Smooth muscle cell of the brain vasculature (primary cell): ENCODE measurements at regions not wholly inside any gene's neighbourhood (a gene's known extent, or its start where the extent isn't known, plus 50 kb on each side); places are given as distances from the start of the nearest gene placed in this dataset.

Experiments used
- DNase-seq: peaks from one replicate; pipeline ENCODE4 v3.0.0-alpha.2; 2012; ENCODE audit warnings: low read depth, low spot score

DNA sequence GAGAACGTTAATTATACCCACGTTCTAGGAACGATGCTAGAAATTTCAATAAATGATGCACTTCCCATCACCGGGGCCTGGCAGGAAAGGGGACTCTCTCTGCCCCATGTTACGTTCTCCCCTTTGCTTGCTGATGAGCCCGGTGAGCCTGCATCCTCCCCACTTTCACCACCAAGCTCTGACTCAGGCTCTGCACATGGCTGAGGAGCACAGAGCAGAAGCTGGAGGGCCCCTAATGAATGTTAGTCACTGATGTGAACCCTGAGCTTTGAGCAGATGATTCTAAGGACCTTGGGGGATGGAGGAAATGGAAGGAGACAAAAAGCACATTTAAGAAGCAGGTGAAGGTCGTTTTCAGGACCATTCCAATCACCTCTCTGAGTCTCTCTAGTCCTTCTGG, 468.2 kb upstream of the ARID1B start:
- DNase-seq: no peak

DNA sequence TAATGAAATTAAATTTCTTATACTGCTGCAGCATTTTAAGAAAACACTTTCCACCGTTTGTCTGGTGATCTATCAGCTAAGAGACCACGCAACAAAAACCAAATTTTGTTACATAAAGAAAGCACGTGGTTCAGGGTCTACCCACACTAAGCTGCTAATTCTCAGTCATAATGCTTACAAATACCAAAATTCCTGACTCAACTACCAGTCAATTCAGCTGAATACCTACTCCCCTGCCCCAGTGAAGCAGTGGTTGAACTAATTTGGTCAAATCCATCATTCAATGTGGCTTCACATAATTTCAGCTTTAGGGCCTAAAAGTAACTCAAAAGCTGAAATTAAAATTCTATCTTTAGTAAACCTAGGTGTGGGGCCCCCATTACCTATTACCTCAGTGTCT, 468.6 kb upstream of the ARID1B start:
- DNase-seq: no peak

DNA sequence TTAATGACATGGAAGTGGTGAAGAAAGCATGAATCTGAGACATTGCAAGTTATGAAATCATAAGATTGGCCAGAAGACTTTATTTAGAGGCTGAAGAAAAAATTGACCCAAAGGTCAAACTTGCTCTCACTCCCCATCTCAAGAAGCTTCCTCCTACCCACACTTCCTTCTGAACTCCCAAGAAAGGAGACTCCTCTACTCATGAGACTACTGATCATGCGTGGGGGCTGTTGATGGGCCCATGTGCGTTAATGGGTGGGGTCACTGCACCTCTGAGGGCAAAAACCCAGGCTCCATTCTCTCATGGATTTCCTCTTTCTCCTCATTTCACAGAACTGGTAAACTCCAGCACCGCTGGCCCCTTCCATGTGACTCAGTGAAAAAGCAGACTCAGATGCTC, 470.6 kb upstream of the ARID1B start:
- no peak for DNase-seq

DNA sequence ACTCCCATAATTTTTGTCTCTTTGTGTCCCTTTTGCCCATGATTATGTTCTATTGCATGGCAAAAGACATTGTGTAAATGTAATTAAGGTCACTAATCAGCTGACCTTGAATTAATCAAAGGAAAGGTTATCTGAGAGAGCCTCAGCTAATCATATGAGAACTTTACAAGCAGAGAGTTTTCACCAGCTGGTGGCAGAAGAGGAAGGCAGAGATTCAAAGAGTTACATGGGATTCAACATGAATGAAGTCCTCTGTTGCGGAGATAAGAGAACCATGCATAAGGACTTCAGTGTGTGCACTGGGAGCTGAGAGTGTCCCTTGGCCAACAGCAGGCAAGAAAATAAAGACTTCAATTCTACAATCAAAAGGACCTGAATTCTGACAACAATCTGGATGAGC, 494.1 kb upstream of the ARID1B start:
- DNase-seq: no peak

DNA sequence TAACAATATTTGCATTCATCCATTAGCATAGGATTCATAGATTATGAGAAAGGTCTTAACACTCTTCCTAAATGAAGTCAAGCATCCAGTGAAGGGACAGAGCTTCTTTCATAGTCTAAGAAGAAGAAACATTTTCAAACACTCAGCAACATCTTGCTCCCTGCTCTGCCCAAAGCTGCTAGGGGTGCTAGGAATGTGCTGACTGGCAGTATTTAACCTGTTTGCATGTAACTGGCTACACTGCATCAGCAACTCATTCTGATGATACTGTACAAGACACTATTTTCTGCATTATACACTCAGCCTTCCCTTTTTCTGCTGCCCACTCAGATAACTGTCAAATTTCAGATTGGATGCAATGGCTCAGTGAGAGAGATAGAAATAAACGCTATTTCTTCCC, 495.1 kb upstream of the ARID1B start:
- DNase-seq: no peak

DNA sequence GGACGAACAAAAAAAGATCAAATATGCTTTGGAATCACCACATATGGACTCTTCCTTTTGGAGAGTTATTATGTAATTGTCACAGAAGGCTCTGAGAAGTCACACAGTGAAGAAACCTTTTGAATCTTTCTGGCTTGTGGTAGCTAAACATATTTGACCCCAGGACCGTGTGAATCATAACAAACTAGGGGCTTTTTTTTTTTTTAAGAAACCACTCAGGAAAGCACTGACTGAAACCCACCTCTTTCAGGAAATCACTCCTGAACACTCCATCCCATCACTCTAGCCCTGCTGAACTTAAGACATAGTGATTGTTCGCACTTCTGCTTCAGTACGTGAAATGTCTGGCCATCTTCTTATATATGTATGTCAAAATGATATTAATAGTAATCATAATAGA, 495.9 kb upstream of the ARID1B start:
- no peak for DNase-seq

DNA sequence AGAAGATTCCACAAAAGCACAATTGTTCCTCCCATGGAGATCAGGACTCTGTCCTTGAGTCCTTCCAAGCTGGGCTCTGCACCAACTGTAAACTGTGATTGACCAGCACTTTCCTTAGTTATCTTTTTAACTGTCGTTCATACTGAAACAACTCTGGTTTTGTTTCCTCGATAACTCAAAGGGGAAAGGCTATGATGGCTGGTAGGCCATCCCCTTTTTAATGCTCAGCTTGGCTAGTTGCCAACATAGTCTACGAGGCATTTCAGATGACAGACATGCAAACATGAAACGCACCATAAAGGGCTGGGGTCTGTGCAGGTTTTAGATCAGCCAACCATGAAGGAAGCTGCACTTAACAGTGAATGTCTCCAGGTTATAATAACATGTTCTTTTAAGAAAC, 497.1 kb upstream of the ARID1B start:
- no peak for DNase-seq

DNA sequence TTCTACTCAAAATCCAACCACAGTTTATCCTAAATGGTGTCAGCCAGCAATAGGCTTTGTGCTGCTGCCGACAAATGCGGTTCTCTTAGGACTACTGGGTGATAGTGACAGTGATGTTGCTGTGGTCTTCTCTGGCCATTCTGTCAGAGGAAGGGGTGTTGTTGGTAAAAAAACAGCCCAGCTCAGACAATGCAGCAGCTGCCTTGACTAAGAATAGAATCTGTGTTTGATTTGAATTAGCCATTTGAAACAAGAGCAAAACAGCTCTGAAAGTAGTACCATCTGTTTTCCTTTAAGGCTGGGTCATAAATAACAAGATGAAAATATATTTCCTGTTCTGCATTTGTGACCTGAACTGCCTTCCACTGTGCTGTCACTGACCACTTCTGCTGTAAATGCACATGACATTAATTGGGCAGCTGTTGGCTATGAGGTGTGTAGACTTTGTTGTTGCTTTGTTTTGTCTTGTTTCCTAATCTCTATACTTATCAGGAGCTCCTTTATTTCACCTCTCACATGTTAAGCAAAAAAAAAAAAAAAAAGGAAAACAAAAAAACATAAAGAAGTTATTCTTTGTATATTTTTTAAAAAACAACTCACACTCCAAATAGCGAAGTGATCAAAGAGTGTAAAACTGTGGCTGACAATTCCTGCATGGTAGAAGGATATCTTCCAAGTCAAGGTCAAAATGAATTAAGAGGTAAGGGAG, 497.8 kb upstream of the ARID1B start:
- no peak for DNase-seq

DNA sequence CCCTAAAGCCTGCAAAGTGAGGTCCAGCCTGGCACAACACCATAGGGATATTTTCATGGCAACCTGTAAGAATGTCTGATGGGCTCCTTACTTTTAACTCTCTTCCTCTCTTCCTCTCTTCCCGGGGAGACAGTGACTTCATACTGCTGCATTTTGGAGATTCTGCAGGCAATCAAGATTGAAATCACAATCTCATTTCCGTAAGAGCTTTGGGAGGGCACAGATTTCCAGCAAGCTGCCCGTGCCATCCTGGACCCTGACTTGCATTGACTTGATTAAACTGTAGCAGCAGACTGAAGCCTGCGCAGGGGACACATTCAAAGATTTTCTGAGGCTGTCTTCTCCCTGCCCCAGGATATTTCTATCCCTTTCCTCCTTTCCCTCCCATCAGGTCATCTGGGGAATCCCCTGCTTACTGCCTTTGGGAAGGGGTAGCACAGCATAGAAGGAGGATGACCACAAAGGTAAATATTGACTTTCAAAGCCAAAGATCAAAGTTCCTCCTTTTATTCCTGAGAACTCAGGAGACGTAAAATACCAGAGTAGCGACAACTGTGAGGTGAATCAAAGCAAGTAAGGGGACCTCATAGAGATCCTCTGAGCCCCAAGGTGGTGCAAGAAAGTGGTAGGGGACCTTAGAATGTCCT, 504.0 kb upstream of the ARID1B start:
- no peak for DNase-seq

DNA sequence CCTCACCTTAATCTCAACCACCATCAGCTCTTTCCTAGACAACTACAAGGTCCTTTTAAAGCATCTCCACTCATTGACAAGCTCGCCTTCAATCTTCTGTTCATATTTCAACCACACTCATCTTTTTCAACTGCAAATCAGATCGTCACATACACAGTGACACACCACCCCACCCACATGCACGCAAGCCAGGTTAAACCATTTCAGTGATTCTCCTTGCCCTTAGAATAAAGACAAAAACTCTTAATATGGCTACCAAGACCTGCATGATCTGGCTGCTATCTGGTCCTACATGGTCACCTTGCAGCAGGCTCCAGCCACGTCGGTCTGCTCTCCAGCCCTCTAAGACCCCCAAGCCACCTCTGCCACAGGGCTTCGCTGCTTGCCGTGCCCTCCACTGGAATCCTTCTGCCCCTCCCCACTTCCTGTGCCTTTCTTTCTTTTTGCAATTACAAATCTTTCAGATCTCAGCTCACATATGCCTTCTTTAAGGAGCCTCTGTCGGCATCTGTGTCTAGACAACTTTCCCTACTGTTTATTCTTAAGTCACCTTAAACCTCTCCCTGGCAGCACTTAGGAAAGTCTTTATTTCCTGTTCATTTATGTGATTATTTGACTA, 507.3 kb upstream of the ARID1B start:
- DNase-seq: no peak

DNA sequence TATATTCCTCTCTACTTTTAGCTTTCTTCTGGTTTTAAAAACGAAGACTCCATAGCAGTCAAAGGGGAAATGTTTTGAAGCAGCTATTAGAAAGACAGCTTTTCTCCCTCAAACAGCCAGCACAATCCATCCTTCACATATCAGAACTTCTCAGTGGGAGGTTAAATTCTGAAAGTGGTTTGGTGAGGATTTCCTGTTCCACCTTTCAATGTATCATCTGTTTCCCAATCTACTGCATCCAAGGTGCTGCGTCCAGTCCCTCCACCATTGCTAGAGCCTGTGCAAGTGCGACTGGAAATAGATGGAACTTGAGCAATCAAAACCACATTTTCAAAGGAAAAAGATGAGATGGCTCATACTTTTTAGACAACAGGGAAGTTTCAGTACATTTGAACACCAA, 508.3 kb upstream of the ARID1B start:
- DNase-seq: no peak

DNA sequence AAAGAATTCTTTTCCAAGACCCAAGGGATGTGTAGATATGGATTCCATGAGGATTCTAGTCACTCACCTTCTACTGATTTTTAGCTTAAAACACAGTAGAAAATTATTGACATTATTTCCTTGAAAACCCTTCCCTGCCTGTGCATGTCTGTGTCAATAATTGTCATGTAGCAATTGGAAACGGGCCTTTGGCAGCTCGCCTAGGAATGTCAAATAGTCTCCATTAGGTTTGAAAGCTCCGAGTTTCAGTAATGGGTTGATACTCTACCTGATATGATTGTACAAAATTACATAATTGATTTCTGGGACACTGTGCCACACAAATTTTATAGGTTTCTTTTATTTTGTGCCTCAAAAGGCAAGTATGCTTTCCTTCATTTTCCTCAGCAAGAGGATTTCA, 515.2 kb upstream of the ARID1B start:
- no peak for DNase-seq

DNA sequence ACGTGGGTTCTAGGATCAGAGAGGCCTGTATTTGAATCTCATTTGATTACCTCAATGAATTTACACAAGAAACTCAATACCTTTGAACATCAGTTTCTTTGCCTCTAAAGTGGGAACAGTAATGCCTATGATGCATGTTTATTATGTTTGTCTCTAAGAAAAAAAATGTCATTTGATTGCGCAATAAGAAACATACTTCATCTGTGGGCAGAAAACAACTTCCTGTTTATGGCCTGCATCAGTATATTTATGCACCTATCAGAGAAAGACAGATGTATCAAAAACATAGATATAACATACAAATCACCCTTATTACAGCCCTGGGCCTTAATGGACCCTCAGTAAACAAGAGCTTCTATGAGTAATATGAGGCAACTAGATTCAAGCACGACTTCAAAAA, 516.4 kb upstream of the ARID1B start:
- DNase-seq: no peak

DNA sequence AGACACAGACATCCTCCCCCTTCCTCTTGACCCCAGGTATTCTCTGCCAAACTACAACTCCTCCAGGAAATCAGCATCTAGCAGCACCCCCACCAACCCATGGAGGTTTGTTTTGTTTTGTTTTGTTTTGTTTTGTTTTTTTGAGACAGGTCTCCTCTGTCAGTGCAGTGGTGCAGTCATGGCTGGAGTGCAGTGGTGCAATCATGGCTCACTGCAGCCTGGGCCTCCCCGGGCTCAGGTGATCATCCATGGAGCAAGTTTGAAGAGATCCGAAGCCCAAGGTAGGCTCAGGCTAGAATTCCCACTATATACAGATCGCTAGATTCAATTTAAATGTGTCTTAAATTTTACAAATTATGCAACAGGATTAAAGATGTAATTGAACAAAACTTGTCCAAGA, 518.2 kb upstream of the ARID1B start:
- no peak for DNase-seq

DNA sequence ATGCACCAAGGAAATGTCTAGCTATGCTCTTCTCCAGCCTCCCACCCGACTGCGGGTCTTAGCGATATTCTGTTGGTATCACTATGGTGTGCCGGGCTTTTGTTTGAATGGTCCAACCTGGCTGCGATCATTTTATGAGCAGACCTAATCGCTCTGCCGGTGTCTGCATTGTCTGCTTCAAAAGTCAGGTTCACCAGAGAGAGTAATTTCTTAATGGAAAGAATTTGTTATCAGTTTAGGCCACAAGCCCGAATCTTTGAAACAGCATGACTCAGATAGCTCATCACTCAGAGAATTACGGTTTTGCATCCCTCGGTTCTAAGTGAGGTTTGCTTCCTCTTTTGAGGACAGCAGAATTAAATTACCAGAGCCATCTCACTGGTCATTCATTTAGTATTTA, 521.0 kb upstream of the ARID1B start:
- DNase-seq: no peak

DNA sequence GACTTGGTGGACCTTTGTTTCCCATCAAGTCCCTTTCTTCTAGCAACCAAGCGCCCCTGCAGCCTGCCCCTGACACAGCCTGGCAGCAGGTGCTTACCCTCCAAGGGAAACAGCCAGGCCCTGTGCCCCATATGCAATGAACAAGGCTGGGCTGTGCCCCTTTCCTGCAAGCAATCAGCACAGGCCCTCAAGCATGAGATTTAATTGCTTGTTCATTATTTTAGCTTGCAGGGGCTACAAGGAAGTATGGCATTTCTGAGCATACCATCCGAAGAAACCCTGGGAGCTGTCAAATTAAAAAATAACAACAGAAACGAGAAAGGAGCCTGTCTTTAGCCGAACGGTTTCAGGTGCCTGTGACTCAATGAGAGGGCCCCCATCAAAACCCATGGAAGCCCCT, 522.9 kb upstream of the ARID1B start:
- DNase-seq: no peak

DNA sequence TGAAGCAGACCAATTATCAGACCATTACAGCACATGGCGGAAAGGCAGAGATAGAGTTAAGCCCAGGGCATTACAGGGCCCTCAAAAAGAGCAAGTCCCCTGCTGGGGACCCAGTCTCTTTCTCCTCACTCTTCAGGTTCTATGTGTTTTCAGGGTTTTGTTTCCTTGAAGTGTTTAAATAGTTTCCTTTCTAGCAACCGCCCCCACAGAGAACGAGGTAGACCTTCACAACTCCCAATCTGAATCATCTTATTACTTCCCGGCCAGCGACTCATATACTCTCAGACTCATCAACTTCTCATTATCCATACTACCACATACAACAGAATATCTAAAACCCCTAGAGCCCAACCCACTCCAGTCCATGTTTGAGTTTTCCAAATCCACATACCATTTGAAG, 526.6 kb upstream of the ARID1B start:
- DNase-seq: no peak

DNA sequence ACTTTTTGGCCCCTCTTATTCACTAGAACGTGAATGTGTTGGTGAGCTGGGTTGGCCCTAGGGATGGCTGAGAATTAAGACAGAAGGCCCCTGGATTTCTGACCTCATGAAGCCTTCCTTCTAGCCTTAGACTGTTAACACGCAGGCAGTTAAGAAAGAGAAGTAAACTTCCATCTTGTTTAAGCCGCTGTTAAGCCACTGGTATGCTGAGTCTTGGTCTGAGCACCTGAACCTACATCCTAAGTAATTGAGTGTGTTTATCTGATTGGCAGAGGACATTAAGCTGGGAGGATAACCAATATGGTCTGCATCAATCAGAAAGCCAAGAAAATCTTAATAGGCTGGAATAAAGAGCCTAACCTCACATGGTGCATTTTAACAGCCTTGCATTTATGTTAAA, 535.0 kb upstream of the ARID1B start:
- no peak for DNase-seq

DNA sequence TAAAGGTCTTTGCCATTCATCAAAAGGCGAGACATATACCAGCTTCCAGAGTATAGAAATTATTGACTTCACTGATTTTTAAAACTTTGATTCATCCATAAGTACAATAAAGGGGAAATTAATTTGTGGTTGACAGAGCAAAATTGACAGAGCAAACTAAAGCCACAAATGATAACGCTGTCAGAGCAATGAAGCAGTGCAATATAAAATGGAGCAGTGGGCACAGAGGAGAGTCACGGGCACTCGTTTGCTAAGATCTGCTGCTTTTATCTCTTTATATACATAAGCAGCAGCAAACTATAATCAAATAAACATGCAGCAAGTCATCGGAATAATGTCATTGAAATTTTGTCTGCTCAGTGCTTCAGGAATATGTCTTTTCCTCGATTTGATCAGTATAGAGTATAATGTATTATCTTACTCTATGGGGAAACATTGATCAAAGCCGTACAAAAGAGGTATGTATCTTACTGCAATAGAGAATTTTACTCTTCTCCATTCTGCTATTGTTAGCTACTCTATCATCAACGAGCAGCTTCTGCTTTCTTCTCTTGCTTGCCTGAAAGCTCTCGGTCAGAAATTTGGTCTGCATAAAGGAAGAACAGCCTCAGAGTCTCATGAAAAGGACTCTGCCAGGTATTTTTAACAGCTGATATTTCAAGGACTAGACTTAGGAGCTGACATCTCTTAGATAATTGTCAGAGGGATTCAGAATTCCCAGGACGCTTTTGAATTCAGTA, 546.0 kb upstream of the ARID1B start:
- DNase-seq: no peak

DNA sequence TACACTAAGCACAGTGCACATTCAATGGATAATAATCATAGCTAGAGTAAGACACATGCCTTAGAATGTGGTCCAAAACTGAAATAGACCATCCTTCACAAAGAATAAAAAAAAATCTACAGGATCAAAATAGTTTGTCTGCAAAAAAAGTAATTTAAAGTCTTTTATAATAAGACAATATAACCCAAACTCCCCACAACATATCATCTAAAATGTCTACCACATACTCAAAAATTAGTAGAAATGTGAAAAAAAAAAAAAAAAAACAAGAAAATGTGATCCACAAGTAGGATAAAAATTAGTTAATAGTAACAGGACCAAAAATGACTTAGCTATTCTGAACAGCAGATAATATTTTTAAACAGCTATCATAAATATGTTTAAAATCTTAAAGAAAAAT, 557.2 kb upstream of the ARID1B start:
- no peak for DNase-seq

DNA sequence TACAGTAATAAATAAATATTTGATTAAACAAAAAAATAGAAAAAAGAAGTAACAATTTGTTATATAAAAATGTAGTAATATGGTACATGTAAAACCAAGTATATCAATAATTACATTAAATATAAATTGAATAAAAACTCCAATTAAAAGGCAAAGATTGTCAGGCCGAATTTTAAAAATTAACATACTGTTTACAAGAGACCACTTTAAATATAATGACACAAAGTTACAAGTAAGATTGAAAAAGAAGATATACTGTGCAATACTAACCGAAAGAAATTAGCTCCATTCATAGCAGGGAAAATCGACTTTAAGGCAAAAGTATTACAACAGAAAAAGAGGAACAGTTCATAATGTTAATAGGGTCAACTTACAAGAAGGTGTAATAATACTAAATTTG, 571.5 kb upstream of the ARID1B start:
- DNase-seq: no peak

DNA sequence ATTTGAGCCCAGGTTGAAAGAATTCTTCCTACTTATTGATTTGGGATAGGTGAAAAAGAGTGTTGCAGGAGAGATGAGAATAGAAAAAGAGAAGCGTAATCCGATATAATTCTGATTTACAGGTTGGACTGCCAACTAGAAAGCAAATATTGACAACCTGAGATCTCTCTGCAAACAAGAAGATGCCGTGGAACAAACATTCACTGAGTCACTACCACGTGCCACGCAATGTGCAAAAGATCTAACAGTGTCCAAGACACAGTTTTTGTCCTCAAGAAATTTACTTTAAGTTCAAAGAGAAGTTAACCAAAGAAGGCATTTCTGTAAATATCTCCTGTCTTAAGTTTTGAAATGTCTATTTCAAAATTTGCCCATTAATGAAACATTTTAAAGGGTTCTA, 578.0 kb upstream of the ARID1B start:
- no peak for DNase-seq

DNA sequence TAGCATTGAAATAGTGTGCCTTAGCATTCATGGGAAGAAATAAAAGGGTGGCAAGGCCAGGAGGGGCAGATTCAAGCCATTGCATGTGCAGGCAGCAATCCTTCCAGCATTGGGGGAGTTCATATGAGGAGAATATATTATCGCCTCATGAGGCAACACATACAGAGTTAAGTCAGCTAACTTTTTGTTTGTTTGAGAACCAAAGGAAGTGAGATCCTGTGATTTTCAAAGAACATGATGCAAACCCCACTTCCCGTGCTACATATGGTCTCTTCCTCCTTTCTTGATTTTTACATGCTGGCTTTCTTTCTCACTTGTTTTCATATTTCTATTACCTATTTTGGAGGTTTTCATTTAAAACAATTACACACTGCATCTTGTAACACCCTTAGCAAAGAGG, 579.7 kb upstream of the ARID1B start:
- DNase-seq: no peak
